GM19025 (cell line): ENCODE measurements at regions not wholly inside any gene's neighbourhood (a gene's known extent, or its start where the extent isn't known, plus 50 kb on each side); places are given as distances from the start of the nearest gene placed in this dataset.
A peak's percentile ranks its signal among the peaks of the same experiment; 100 is the strongest.

ENCODE experiments used
- ATAC-seq: cut with Tn5 transposase; IDR thresholded peaks from one replicate; pipeline ENCODE4 v1.9.1; 2021; ENCODE audit warnings: mild to moderate bottlenecking, low read depth, moderate library complexity; ENCODE audit not compliant: unreplicated experiment

DNA sequence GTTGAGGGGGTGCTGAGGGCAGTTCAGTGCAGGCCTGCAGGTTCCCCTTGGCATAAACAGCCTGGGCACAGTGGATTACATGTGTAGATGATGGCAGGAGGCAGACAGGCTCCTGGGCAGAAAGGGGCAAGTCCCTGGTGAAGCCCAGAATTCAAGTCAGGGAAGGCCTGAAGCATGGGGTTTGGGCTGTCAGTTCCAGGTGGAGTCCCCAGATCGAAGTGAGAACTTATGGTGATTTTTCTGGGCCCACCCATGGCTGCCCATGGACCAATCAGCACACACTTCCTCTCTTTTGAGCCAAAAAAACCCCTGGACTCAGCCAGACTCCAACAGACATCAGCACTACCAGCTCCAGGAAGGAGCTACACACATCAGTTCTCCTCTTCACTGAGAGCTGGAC, 529.1 kb downstream of the PPARGC1A start:
- ATAC-seq = no peak

DNA sequence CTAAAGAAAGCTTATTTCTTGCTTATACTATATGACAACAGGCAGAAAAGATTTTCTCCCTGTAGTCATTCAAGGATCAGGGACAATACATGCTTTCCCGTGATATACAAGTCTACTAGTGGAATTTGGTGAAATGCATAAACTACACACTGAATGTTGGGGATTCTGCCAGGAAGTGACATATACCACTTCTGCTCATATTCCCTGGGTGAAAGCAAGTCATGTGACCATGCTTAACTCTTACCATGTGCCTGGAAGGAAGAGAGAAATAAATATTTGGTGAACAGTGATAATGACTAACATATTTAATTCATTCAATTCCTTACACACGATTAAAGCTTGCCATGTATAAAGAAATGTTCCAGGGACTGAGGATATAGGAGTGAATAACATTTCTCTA, 534.6 kb downstream of the PPARGC1A start:
- no peak for ATAC-seq

DNA sequence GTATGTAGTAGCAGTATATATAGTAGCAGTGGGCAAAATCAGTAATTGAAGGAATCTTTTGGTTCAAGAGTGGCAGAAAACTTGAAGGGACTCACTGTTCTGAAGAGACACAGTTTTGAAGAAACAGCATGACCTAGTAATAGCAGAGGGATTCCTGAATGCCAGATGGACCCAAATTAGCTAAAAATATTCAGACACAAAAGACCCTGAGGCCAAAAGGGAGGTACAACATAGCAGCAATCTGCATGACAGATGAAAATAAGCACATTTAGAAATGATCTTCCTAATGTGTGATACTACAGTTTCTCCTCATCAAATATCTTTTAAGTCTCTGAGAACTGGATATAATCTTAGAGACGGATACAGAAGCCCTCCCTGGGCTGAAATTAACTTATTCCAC, 536.6 kb downstream of the PPARGC1A start:
- no peak for ATAC-seq

DNA sequence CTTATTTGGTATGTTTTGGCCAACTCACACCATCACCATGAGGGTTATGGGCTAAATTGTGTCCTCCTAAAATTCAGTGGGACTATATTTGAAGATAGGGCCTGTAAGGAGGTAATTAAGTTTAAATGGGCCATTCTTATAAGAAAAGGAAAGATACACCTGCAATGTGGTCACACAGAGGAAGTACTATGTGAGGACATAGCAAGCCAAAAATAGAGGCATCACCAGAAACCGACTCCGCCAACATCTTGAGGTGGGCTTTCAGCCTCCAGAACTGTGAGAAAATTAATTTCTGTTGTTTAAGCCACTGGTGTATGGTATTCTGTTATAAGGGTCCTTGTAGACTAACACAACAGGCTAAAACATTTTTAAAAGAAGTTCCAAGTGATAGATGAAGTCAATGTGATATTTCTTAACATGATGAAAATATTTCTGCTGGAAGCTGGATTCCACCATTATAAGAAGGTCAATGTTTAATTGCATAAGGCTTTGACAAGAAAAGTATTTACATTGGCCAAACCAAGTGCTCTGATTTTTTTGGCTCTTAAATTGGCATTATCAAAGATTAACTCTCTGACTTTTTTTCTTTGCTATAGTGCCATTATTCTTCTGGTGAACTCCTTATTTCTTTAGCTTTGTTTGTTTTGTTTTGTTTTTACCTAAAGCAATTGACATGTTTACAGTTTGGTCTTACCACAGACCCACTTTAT, 540.9 kb downstream of the PPARGC1A start:
- ATAC-seq = no peak

DNA sequence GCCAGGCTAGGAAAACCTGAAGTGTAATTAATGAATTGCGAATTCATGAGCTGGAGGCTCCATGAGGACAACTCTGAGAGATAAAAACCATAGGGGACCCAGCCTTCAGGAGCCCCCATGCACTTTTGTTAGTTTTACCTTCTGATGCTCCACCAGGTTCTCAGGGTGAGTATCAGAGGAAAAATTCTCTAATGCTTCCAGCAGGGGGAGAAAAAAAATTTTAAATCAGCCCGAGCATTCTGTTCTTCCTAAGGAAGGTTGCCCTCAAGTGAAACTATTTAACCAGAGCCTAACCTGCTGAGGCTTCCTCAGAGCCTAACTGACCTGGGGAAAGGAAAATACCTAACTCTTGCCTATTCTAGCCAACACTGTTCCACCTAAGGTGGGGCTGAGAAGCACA, 552.6 kb downstream of the PPARGC1A start:
- no peak for ATAC-seq

DNA sequence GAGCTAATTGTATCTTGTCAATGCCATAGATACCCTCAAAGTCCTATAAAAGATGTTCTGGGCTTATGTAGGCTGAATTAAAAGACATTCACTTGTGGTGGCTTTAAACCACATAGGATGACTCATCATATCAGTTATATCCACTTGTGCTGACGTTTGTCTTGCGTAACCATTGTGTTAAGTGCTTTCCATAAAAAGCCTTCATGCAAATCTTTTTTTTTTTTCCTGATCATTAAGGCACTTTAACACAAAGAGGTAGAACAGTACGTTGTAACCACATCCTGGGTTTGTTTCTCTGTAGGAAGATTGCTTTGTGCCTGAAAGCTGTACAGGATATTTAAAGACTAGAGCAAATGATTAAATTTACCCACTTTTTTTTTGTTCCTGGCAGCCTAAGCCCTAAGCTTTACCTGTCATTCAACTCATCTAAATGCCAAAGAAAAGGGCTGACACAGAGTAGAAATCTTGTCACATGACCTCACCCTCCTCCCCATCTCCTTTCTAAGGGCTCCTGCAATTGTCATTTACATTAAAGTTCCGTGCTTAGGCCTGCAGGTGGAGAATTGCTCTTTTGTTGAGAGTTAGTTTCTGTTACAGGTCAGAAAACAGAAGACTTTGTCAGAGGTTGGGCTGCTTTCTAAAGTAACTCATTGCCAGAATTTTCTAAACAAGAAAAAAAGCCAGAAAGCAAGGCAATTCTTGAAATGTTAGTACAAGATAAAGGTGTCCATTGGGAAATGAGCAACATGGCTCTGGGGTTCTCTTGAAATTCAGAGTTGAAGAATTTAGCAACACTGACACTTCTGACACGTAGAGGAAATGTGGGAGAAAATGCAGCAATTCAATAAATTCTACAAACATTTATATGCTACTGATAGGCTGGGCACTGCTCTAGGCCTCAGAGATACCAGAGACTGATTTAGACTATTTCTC, 555.6 kb downstream of the PPARGC1A start:
- ATAC-seq = peak; percentile 66

DNA sequence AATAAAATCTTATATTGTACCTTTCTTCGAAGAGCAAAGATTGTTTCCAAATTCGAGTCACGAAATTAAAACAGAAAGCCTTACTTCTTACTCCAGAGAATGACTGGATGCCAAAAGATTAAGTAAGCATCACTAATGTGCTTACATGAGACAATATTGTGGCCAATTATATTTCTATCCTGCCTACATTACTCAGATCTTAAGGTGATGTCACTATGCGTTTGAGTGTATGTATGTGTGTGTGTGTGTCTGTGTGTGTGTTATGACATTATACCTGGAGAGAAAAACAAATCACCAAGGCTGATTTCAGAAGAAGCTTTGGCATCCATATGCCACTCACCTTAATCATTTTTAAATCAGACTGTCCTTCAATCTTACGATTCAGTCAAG, 556.3 kb downstream of the PPARGC1A start:
- no peak for ATAC-seq

DNA sequence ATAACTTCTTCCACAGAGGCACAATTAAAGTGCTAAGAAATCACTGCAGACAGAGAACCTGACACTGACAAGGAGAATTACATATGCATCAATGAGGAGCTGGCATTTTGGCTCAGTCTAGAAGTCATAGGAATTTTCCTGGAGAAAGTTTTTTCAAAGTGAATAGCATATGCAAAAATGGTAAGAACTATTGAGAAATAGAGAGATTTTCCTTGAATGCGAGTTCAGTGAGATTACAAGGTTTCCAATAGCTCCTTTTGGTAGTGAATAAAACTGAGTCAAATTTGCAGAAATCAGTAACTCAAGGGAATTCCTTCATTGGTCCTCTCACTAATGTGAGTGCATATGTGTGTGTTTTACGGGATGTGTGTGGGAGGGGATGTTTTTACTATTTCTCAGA, 557.5 kb downstream of the PPARGC1A start:
- no peak for ATAC-seq

DNA sequence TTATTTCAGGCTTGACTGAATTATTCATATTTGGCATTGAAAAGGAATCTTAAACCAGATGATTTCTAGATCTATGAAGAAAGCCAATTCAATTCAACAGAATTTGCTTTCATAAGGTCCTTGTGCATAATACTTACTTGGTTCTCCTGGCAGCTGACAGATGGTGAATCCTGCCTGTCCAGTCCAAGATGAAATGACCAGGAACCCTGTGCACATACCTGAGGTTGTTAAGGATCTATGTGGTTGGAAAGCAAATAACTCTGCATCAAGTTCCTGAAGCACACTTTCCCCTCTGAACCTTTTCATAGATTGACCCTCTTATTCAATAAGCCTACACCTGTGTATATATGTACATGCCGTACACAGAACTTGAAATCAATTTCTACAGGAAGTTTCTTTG, 562.7 kb downstream of the PPARGC1A start:
- ATAC-seq = no peak

DNA sequence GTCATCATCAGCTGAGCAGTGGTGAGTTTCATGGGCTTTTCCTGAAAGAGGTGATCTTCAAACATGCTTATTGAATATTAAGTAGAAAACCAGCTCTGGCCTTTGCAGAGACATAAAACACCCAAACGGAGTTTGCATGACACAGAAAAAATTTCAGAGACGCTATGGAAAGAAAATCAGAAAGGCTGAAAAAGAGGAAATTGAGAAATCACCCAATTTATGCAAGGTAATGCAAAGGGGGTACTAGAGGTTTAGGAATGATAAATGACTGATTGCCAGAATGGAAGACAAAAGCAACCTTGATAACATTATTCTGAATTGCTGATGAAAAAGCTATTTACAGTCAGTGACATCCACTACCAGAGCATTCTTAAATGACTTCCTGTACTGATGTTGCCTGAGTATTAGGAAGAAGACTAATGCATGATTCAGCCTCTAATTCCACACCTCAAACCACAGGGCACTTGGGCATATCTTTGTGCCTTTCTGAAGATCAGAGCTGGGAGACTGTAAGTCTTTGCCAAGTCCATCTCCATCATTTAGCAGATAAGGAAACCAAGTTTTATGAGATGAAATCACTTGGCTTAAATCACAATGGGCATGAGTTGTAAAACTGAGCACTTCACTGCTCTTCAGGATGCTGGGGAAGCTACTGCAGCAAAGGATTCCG, 565.7 kb downstream of the PPARGC1A start:
- no peak for ATAC-seq

DNA sequence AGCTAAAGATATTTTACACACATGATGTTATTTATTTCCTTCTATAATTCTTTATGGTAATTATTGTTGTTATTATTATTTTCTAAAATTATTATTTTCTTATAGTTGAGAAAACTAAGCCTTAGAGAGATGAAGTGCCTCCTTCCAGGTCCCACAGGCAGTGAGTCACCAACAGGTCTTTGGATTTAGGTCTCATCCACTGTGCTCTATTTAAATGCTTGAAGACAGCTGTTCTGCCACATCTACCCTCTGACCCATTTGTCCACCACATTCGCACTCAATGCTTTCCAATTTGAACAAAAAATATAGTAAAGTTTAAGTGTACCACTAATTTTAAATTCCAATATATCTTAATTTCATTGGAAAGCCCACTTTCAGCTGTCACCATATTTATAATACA, 566.4 kb downstream of the PPARGC1A start:
- ATAC-seq = no peak

DNA sequence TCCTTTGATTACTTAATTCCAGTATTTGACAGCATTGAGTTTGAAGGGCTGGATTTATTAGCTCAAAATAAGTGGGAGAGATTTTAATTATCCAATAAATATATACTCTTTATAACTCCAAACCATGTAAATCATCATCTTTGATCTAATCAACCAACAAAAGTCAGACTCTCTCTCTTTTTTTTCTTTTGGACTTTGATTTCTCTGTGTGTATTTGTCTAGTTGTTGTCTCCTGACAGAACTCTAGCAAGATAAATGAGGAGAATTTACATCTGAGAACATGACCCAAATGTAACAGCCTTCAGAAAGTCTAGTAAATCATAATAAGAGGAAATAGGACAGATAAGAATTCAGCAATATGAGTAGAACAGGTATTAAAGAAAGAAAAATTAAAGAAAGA, 567.1 kb downstream of the PPARGC1A start:
- ATAC-seq = no peak

DNA sequence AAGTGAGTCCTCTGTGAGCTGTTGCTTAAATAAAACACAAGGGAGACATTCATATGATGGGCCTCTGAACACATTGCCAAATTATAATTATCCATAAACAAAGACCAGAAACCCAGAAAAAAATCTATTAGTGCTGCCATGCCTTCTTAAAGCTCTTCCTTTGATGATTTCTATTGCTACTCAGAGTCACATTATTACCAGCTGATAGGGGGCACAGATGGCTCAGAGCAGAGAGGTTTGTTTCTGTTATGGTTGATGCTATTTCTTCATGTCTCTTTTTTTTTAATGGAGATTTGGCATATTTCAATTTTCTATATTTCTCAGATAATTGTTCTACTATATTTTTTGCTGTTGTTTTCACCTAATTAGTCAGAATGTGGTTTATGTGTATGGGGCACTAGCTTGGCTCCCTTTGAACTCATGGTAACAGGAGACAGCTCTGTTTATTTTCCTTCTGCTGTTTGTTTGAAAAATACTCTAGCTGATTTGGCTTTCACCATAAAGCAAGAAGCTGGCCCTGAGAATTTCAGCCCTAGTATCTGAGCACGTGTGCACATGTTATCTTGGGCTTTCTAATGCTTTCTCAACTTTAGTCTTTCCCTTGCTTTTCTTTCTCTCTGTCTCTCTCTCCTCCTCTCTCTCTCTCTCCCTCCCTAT, 568.8 kb downstream of the PPARGC1A start:
- ATAC-seq = no peak

DNA sequence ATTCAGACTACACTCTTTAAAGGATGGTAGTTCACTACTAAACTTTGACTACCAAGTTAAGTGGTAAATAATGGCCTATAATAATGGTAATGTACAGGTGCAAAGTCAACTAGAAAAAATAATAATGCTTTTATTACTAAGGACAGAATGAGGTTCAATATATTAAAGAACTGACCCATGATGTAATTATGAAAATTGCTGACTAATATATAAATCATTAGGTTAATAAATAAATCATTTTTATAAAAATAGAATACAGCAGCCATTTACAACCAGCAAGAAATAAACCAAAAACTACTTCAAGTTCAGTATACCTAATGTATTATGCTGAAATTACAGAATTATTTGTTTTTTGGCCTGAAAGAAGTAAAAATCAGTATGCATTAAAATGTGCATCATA, 577.2 kb downstream of the PPARGC1A start:
- no peak for ATAC-seq

DNA sequence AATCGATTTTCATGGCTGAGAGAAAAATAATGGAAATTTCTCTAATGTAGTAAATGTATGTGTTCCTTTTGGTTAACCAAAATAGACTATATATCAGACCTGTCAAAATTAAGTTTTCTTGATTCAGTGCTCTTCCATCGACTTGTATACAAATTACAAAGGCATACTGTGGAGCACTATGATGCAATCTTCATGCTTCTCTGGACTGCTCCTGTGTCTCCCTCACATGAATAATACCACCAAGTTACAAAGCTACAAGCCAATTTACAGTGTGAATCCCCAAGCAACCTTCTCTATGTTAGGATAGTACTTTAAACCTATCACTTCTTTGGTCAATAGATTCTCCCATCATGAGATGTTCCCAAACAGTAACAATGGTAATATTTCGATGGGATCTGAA, 577.9 kb downstream of the PPARGC1A start:
- no peak for ATAC-seq

DNA sequence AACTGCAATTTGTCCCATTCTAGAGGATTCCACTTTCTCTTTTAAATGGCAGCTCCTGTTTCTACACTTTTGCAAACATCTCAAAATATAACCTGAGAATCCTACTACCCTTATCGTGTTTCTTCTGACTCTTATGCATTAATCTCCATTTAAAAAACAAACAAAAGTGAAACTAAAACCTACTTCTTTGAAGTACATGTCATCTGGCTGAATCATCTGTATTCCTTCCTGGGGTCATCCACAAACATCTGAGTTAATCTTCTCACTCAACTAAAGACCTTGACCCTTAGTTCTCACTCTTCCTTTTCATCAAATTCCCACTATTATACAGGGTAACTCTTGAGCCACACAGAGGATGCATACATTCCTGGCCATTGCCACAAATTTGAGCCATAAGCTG, 584.8 kb downstream of the PPARGC1A start:
- no peak for ATAC-seq

DNA sequence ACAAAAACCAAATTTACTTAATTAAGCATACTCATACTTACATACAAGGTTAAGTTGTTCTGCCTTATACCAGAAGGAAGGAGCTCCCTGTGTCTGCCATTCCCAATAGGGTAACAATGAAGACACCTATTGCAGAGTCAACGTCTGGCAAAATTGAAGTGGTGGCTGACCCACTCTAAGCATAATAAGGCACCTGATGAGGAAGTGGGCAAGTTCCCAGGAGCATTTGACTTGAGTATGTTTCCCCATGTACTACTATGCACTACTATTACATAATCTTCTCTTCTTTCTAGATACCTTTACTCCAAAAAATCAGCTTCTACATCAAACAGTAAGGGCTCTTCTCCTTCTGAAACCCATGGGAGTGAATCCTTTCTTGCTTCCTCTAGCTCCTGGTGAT, 591.5 kb downstream of the PPARGC1A start:
- no peak for ATAC-seq

DNA sequence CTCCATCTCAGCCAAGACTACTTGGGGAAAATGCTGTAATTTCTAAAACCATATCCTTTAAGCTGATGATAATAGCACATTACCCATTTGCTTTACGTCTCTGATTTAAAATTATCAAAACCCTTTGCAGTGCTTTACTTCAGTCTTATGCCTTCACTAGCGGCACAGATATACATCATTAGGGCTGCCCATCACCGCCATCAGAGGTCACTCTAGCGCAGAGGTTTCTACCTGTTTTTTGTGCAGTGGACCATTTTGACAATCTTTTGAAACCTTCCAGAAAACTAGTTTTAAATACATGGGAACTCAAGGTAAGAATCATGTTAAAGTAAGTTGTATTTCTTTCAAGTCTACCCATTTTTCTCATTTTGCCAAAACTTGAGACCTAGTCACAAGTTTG, 592.5 kb downstream of the PPARGC1A start:
- no peak for ATAC-seq

DNA sequence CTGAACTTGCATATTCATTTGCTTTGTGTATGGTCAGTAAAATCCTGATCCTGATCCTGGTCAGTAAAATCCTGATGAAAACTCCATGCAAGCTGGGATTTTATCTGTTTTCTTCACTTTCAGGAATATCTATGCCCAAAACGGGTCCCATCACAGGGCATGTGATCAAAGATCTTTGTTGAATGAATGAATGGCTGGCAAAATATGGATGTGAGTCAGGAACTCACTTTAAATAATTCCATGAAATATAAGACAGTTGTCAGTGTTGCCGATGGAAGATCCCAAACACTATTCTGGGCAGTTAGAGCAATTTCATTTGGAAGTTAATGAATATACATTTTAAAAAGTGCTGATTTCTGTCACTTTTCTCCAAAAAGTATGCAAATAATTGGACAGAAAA, 598.4 kb downstream of the GBA3 start:
- ATAC-seq = no peak

DNA sequence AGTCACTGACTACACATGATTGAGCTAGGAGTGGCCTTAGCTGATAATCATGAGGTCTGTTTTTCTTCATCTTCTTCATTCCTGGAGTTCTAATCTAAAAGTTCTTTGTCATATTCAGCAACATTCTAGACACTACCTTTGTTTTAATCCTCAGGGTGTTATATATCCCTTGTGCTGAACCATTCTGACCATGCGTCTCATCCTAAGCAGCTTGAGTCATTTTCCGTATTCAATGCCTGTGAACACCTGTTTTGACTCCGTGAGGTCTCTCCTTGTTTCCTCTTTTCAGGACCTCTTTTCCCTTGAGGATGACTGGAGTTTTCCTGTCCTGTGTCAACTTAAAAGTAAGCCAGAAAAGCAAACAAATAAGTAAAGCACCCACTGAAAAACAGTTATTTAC, 597.9 kb downstream of the GBA3 start:
- no peak for ATAC-seq
